GM12878 (cell line): ENCODE measurements at regions not wholly inside any gene's neighbourhood (a gene's known extent, or its start where the extent isn't known, plus 50 kb on each side); places are given as distances from the start of the nearest gene placed in this dataset.
A peak's percentile ranks its signal among the peaks of the same experiment; 100 is the strongest.

Source experiments
- BHLHE40 ChIP-seq, 2 experiments: fragments of 450-650 bp in 1 of 2; IDR thresholded peaks; 2 replicates each; pipeline ENCODE4 v1.6.1; 2011 to 2017; ENCODE audit warnings: low read depth in 2 of 2, borderline replicate concordance in 1 of 2, improper control_type of control experiment in 1 of 2, low read length in 1 of 2, mild to moderate bottlenecking in 1 of 2
- CBFB ChIP-seq: IDR thresholded peaks from 2 replicates; pipeline ENCODE4 v1.6.1; 2016; ENCODE audit warnings: antibody characterized with exemption, low read depth
- CEBPB ChIP-seq, 2 experiments: fragments of 150-350 bp in 1 of 2; IDR thresholded peaks; 2 replicates each; pipeline ENCODE4 v1.6.1; 2012 to 2014; ENCODE audit warnings: low read depth in 2 of 2, low read length in 2 of 2, borderline replicate concordance in 1 of 2, inconsistent platforms in 1 of 2
- EGR1 ChIP-seq, 2 experiments: IDR thresholded peaks; 1 replicate in 1 of 2; 2 replicates in 1 of 2; pipeline ENCODE4 v1.6.1; 2011 to 2012; ENCODE audit warnings: low read depth in 2 of 2, low read length in 2 of 2, borderline replicate concordance in 1 of 2, mild to moderate bottlenecking in 1 of 2, moderate library complexity in 1 of 2
- KDM1A ChIP-seq: fragments of 200-600 bp; sonication (generic); IDR thresholded peaks from 2 replicates; pipeline ENCODE4 v1.6.1; 2016; ENCODE audit warnings: borderline replicate concordance
- NR2C1 ChIP-seq: fragments of 450-650 bp; IDR thresholded peaks from 2 replicates; pipeline ENCODE4 v1.6.1; 2017; ENCODE audit warnings: antibody characterized with exemption, mild to moderate bottlenecking, moderate library complexity
- NR2C2 ChIP-seq: IDR thresholded peaks from 2 replicates; pipeline ENCODE4 v1.6.1; 2011; ENCODE audit warnings: borderline replicate concordance, low read depth; ENCODE audit not compliant: control insufficient read depth, insufficient read length
- POLR2A ChIP-seq: IDR thresholded peaks from 2 replicates; pipeline ENCODE4 v1.6.1; 2011; ENCODE audit warnings: low read depth, mild to moderate bottlenecking, low read length
- RAD21 ChIP-seq: IDR thresholded peaks from 2 replicates; pipeline ENCODE4 v1.6.1; 2011; ENCODE audit warnings: mild to moderate bottlenecking, low read depth, low read length, moderate library complexity; ENCODE audit not compliant: insufficient read depth
- SIN3A ChIP-seq: IDR thresholded peaks from 2 replicates; pipeline ENCODE4 v1.6.1; 2012; ENCODE audit warnings: low read depth, low read length, improper control_type of control experiment
- SMAD1 ChIP-seq: fragments of 450-650 bp; IDR thresholded peaks from 2 replicates; pipeline ENCODE4 v1.6.1; 2018; ENCODE audit warnings: mild to moderate bottlenecking, low read depth; ENCODE audit not compliant: partially characterized antibody
- SMAD5 ChIP-seq: IDR thresholded peaks from 2 replicates; pipeline ENCODE4 v1.6.1; 2016; ENCODE audit warnings: antibody characterized with exemption, low read depth
- SREBF2 ChIP-seq: IDR thresholded peaks from 2 replicates; pipeline ENCODE4 v1.6.1; 2012; ENCODE audit warnings: mild to moderate bottlenecking, low read length
- TBL1XR1 ChIP-seq: IDR thresholded peaks from 2 replicates; pipeline ENCODE4 v1.6.1; 2012; ENCODE audit warnings: low read depth, low read length, improper control_type of control experiment
- TCF12 ChIP-seq: IDR thresholded peaks from 2 replicates; pipeline ENCODE4 v1.6.1; 2011; ENCODE audit warnings: low read depth, mild to moderate bottlenecking, low read length
- USF2 ChIP-seq: IDR thresholded peaks from 2 replicates; pipeline ENCODE4 v1.6.1; 2011; ENCODE audit warnings: low read depth, low read length, improper control_type of control experiment, borderline replicate concordance
- YY1 ChIP-seq: IDR thresholded peaks from 2 replicates; pipeline ENCODE4 v1.6.1; 2011; ENCODE audit warnings: low read depth, mild to moderate bottlenecking, low read length
- ZNF24 ChIP-seq: fragments of 450-650 bp; IDR thresholded peaks from 2 replicates; pipeline ENCODE4 v1.6.1; 2017; ENCODE audit warnings: antibody characterized with exemption, mild to moderate bottlenecking
- ZNF384 ChIP-seq: IDR thresholded peaks from 2 replicates; pipeline ENCODE4 v1.6.1; 2012; ENCODE audit warnings: low read depth, mild to moderate bottlenecking, low read length, improper control_type of control experiment, borderline replicate concordance
- TF ChIP-seq, protein P1 (sequence below): fragments of 450-650 bp; IDR thresholded peaks from 2 replicates; pipeline ENCODE4 v1.6.1; 2017; ENCODE audit warnings: mild to moderate bottlenecking, moderate library complexity
- TF ChIP-seq, protein P2 (sequence below): fragments of 450-650 bp; IDR thresholded peaks from 2 replicates; pipeline ENCODE4 v1.6.1; 2017; ENCODE audit warnings: antibody characterized with exemption, mild to moderate bottlenecking, moderate library complexity
- TF ChIP-seq, protein P3 (sequence below): fragments of 450-650 bp; IDR thresholded peaks from 2 replicates; pipeline ENCODE4 v1.6.1; 2017; ENCODE audit warnings: borderline replicate concordance

DNA sequence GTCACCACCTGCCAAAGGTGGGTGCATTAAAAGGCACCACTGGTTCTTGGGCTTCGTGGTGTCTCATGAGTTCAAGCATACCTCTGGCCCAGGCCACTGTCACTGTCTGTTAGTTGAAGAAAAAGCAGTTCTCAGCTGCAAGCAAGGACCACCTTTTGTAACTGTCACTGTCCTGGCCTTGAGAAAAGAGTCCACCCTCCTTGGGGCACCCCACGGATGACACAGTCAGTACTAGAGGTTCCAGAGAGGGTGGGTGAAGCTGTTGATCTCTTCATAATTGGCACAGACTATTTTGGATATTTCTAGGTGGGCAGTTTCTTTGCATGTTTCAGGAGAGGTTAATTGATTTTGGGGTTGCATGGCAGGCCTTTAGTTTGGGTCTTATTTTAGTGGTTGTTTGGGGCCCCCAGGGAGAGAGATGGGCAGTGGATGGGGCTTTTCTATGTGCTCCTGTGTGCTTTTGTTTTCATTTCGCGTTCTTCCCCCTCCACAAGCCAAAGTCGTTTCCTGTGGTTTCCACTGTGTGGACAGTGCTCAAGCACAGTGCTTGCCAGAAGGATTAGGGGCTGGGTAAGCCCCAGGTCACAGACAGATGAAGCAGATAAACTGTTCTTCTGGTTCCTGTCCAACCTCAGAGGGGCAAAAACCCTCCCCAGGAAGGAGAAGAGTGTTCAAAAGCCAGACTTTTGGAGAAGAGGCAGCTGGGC is 156.2 kb upstream of the PPP1R2C start (continued):
- TF ChIP-seq, protein P1, sequence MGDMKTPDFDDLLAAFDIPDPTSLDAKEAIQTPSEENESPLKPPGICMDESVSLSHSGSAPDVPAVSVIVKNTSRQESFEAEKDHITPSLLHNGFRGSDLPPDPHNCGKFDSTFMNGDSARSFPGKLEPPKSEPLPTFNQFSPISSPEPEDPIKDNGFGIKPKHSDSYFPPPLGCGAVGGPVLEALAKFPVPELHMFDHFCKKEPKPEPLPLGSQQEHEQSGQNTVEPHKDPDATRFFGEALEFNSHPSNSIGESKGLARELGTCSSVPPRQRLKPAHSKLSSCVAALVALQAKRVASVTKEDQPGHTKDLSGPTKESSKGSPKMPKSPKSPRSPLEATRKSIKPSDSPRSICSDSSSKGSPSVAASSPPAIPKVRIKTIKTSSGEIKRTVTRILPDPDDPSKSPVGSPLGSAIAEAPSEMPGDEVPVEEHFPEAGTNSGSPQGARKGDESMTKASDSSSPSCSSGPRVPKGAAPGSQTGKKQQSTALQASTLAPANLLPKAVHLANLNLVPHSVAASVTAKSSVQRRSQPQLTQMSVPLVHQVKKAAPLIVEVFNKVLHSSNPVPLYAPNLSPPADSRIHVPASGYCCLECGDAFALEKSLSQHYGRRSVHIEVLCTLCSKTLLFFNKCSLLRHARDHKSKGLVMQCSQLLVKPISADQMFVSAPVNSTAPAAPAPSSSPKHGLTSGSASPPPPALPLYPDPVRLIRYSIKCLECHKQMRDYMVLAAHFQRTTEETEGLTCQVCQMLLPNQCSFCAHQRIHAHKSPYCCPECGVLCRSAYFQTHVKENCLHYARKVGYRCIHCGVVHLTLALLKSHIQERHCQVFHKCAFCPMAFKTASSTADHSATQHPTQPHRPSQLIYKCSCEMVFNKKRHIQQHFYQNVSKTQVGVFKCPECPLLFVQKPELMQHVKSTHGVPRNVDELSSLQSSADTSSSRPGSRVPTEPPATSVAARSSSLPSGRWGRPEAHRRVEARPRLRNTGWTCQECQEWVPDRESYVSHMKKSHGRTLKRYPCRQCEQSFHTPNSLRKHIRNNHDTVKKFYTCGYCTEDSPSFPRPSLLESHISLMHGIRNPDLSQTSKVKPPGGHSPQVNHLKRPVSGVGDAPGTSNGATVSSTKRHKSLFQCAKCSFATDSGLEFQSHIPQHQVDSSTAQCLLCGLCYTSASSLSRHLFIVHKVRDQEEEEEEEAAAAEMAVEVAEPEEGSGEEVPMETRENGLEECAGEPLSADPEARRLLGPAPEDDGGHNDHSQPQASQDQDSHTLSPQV: no peak
- TF ChIP-seq NR2C1 (no peak), SIN3A (no peak), SMAD5 (no peak), SREBF2 (no peak), BHLHE40 (IDR thresholded peaks at IDR 0.05; ENCODE audit: borderline replicate concordance in 1 of 2, low read depth in 2 of 2, low read length in 1 of 2) (peak in 1 of 2 experiments; percentile 37; a peak in 1 of 4 replicates), ZNF384 (no peak), CEBPB (IDR thresholded peaks at IDR 0.05; ENCODE audit: borderline replicate concordance in 1 of 2, low read depth in 2 of 2, low read length in 2 of 2) (no peak), TCF12 (no peak), YY1 (no peak), EGR1 (IDR thresholded peaks at IDR 0.05; ENCODE audit: borderline replicate concordance in 1 of 2, low read depth in 2 of 2, low read length in 2 of 2) (no peak), USF2 (no peak), KDM1A (no peak), ZNF24 (no peak), NR2C2 (no peak), TBL1XR1 (peak; percentile 52; the same call in 1 of the 2 replicates), CBFB (peak; percentile 65; the same call in 1 of the 2 replicates), RAD21 (no peak), SMAD1 (no peak), POLR2A (no peak)
- TF ChIP-seq, protein P2, sequence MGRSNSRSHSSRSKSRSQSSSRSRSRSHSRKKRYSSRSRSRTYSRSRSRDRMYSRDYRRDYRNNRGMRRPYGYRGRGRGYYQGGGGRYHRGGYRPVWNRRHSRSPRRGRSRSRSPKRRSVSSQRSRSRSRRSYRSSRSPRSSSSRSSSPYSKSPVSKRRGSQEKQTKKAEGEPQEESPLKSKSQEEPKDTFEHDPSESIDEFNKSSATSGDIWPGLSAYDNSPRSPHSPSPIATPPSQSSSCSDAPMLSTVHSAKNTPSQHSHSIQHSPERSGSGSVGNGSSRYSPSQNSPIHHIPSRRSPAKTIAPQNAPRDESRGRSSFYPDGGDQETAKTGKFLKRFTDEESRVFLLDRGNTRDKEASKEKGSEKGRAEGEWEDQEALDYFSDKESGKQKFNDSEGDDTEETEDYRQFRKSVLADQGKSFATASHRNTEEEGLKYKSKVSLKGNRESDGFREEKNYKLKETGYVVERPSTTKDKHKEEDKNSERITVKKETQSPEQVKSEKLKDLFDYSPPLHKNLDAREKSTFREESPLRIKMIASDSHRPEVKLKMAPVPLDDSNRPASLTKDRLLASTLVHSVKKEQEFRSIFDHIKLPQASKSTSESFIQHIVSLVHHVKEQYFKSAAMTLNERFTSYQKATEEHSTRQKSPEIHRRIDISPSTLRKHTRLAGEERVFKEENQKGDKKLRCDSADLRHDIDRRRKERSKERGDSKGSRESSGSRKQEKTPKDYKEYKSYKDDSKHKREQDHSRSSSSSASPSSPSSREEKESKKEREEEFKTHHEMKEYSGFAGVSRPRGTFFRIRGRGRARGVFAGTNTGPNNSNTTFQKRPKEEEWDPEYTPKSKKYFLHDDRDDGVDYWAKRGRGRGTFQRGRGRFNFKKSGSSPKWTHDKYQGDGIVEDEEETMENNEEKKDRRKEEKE: no peak
- TF ChIP-seq, protein P3, sequence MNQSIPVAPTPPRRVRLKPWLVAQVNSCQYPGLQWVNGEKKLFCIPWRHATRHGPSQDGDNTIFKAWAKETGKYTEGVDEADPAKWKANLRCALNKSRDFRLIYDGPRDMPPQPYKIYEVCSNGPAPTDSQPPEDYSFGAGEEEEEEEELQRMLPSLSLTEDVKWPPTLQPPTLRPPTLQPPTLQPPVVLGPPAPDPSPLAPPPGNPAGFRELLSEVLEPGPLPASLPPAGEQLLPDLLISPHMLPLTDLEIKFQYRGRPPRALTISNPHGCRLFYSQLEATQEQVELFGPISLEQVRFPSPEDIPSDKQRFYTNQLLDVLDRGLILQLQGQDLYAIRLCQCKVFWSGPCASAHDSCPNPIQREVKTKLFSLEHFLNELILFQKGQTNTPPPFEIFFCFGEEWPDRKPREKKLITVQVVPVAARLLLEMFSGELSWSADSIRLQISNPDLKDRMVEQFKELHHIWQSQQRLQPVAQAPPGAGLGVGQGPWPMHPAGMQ: no peak
